H1 (cell line): ENCODE measurements at regions not wholly inside any gene's neighbourhood (a gene's known extent, or its start where the extent isn't known, plus 50 kb on each side); places are given as distances from the start of the nearest gene placed in this dataset.

Experiments
- CTCF ChIA-PET: fragments of 300-600 bp; sonication (Branson Sonifier 250); formaldehyde crosslinking; loops from one replicate; lab custom pipeline; 2021; ENCODE audit not compliant: partially characterized antibody; lab: Charles Lee
- POLR2A ChIA-PET: fragments of 300-600 bp; sonication (Branson Sonifier 250); formaldehyde crosslinking; loops from one replicate; lab custom pipeline; 2021; ENCODE audit warnings: inconsistent platforms; ENCODE audit not compliant: partially characterized antibody; lab: Charles Lee
- DNase-seq, 2 experiments: peaks; one replicate each; pipeline versions ENCODE4 v3.0.0 to v3.0.0-alpha.2; 2010 to 2022; ENCODE audit warnings: low spot score in 2 of 2, low read depth in 1 of 2, mixed read lengths in 1 of 2
- FAIRE-seq: peaks from 2 replicates; lab custom pipeline; 2011; peaks lifted over from hg19 to GRCh38; lab: Jason Lieb, UNC
- H2AFZ ChIP-seq: 2 replicates; pipeline ENCODE4 v1.8.1; 2012; ENCODE audit warnings: low read length, inconsistent platforms
- H2AK5ac ChIP-seq: 2 replicates; pipeline ENCODE4 v1.6.1; 2013; ENCODE audit warnings: low read depth, low read length
- H2BK120ac ChIP-seq: replicated peaks from 2 replicates; pipeline ENCODE3; 2013; ENCODE audit warnings: low read depth, low read length, inconsistent platforms
- H2BK12ac ChIP-seq: 2 replicates; pipeline ENCODE4 v1.6.1; 2013; ENCODE audit warnings: low read depth, low read length
- H2BK15ac ChIP-seq: 2 replicates; pipeline ENCODE4 v1.6.1; 2013; ENCODE audit warnings: low read length
- H2BK20ac ChIP-seq: 2 replicates; pipeline ENCODE4 v1.6.1; 2013; ENCODE audit warnings: low read length
- H2BK5ac ChIP-seq: 2 replicates; pipeline ENCODE4 v1.6.1; 2013; ENCODE audit warnings: low read depth, low read length
- H3K14ac ChIP-seq: 2 replicates; pipeline ENCODE4 v1.6.1; 2013; ENCODE audit warnings: inconsistent platforms; ENCODE audit not compliant: insufficient read length
- H3K18ac ChIP-seq: 2 replicates; pipeline ENCODE4 v1.6.1; 2013; ENCODE audit warnings: low read length; ENCODE audit errors: extremely low read depth
- H3K23ac ChIP-seq: 2 replicates; pipeline ENCODE4 v1.6.1; 2013; ENCODE audit warnings: inconsistent platforms; ENCODE audit not compliant: insufficient read length
- H3K23me2 ChIP-seq: 2 replicates; pipeline ENCODE4 v1.6.1; 2013; ENCODE audit warnings: low read depth, low read length
- H3K27ac ChIP-seq: 2 replicates; pipeline ENCODE4 v1.6.1; 2011; ENCODE audit warnings: low read depth, low read length, inconsistent platforms
- H3K27me3 ChIP-seq, 4 experiments: replicated peaks in 1 of 4; 1 replicate in 1 of 4; 2 replicates in 3 of 4; pipeline versions ENCODE4 v1.6.1 to v1.8.1; 2011 to 2013; ENCODE audit warnings: low read length in 3 of 4, mild to moderate bottlenecking in 3 of 4, inconsistent platforms in 2 of 4, mixed read lengths in 2 of 4, moderate library complexity in 1 of 4; ENCODE audit not compliant: control insufficient read depth in 3 of 4, insufficient read depth in 3 of 4; ENCODE audit errors: extremely low read depth in 1 of 4
- H3K36me3 ChIP-seq, 4 experiments: 2 replicates each; pipeline versions ENCODE4 v1.6.1 to v1.8.1; 2011 to 2013; ENCODE audit warnings: mild to moderate bottlenecking in 4 of 4, low read length in 3 of 4, moderate library complexity in 2 of 4, control low read depth in 1 of 4, inconsistent platforms in 1 of 4; ENCODE audit not compliant: insufficient read depth in 4 of 4, control insufficient read depth in 2 of 4
- H3K4ac ChIP-seq: replicated peaks from 2 replicates; pipeline ENCODE3; 2013; ENCODE audit warnings: low read length, low read depth, mixed read lengths, inconsistent platforms; ENCODE audit not compliant: insufficient read length
- H3K4me1 ChIP-seq, 4 experiments: replicated peaks in 1 of 4; 1 replicate in 1 of 4; 2 replicates in 3 of 4; pipeline versions ENCODE4 v1.6.1 to v1.8.1; 2011 to 2013; ENCODE audit warnings: low read length in 3 of 4, inconsistent platforms in 2 of 4, mixed read lengths in 1 of 4; ENCODE audit not compliant: insufficient read depth in 4 of 4, control insufficient read depth in 3 of 4
- H3K4me2 ChIP-seq, 2 experiments: 2 replicates each; pipeline versions ENCODE4 v1.6.1 to v1.8.1; 2011 to 2013; ENCODE audit warnings: low read depth in 2 of 2, low read length in 2 of 2, control low read depth in 1 of 2, inconsistent platforms in 1 of 2, mild to moderate bottlenecking in 1 of 2; ENCODE audit not compliant: insufficient read depth in 1 of 2
- H3K4me3 ChIP-seq, 4 experiments: fragments of 200-600, 300-600 bp in 1 of 4; sonication (generic), shearing (Covaris generic), sonication (Bioruptor Twin) in 1 of 4; 2 replicates each; pipeline versions ENCODE4 v1.5.1 to v1.8.1; 2011 to 2016; ENCODE audit warnings: low read length in 4 of 4, low read depth in 3 of 4, control low read depth in 2 of 4, inconsistent platforms in 2 of 4, mild to moderate bottlenecking in 2 of 4, mixed read lengths in 1 of 4, moderate library complexity in 1 of 4; ENCODE audit not compliant: insufficient read depth in 2 of 4; ENCODE audit errors: extremely low read depth in 1 of 4
- H3K56ac ChIP-seq: replicated peaks from 2 replicates; pipeline ENCODE3; 2013; ENCODE audit warnings: low read depth, mild to moderate bottlenecking, mixed read lengths, low read length, inconsistent platforms; ENCODE audit not compliant: insufficient read length
- H3K79me1 ChIP-seq: 2 replicates; pipeline ENCODE4 v1.6.1; 2013; ENCODE audit warnings: low read depth, low read length, control low read depth
- H3K79me2 ChIP-seq, 2 experiments: 2 replicates each; pipeline versions ENCODE4 v1.6.1 to v1.8.1; 2012 to 2013; ENCODE audit warnings: low read length in 2 of 2, mild to moderate bottlenecking in 2 of 2, inconsistent platforms in 1 of 2; ENCODE audit not compliant: insufficient read depth in 2 of 2, control insufficient read depth in 1 of 2
- H3K9ac ChIP-seq, 4 experiments: replicated peaks in 1 of 4; 1 replicate in 1 of 4; 2 replicates in 3 of 4; pipeline versions ENCODE4 v1.6.1 to v1.8.1; 2011 to 2013; ENCODE audit warnings: low read depth in 3 of 4, low read length in 3 of 4, control low read depth in 2 of 4, mild to moderate bottlenecking in 2 of 4, moderate library complexity in 2 of 4, inconsistent platforms in 1 of 4; ENCODE audit errors: extremely low read depth in 1 of 4
- H3K9me3 ChIP-seq, 2 experiments: 2 replicates each; pipeline versions ENCODE4 v1.6.1 to v1.8.1; 2012 to 2013; ENCODE audit warnings: mild to moderate bottlenecking in 2 of 2, moderate library complexity in 2 of 2, control low read depth in 1 of 2, inconsistent platforms in 1 of 2, low read depth in 1 of 2, low read length in 1 of 2, mixed read lengths in 1 of 2; ENCODE audit not compliant: insufficient read depth in 2 of 2
- H4K20me1 ChIP-seq, 2 experiments: replicated peaks in 1 of 2; 2 replicates each; pipeline versions ENCODE3 to v1.8.1; 2011 to 2013; ENCODE audit warnings: inconsistent platforms in 2 of 2, low read length in 2 of 2, mild to moderate bottlenecking in 1 of 2; ENCODE audit not compliant: insufficient read depth in 2 of 2, control insufficient read depth in 1 of 2
- H4K5ac ChIP-seq: 2 replicates; pipeline ENCODE4 v1.6.1; 2013; ENCODE audit warnings: low read length, low read depth, mixed read lengths, inconsistent platforms; ENCODE audit not compliant: insufficient read length
- H4K8ac ChIP-seq: 2 replicates; pipeline ENCODE4 v1.8.0; 2013; ENCODE audit warnings: mild to moderate bottlenecking, moderate library complexity, low read length, inconsistent platforms; ENCODE audit not compliant: insufficient read depth; ENCODE audit errors: extremely low read depth
- H4K91ac ChIP-seq: replicated peaks from 2 replicates; pipeline ENCODE3; 2013; ENCODE audit warnings: low read length, mixed read lengths, inconsistent platforms; ENCODE audit not compliant: insufficient read length
- ASH2L ChIP-seq: fragments of 200-600, 300-600 bp; sonication (generic); IDR thresholded peaks from one replicate; pipeline ENCODE4 v1.7.1; 2017; ENCODE audit warnings: low read length
- CBX5 ChIP-seq: fragments of 300-800, 300-1000 bp; sonication (generic); IDR thresholded peaks from 2 replicates; pipeline ENCODE4 v1.7.1; 2016; ENCODE audit warnings: antibody characterized with exemption, low read length, low read depth
- CTCF ChIP-seq, 3 experiments: IDR thresholded peaks; 1 replicate in 2 of 3; 2 replicates in 1 of 3; pipeline versions ENCODE4 v1.5.1 to v1.6.1; 2011; ENCODE audit warnings: low read length in 3 of 3, mild to moderate bottlenecking in 3 of 3, inconsistent platforms in 2 of 3, low read depth in 1 of 3, moderate library complexity in 1 of 3; ENCODE audit not compliant: insufficient read depth in 1 of 3; ENCODE audit errors: control extremely low read depth in 1 of 3
- E2F6 ChIP-seq: IDR thresholded peaks from 2 replicates; pipeline ENCODE4 v1.6.1; 2012; ENCODE audit warnings: inconsistent platforms
- HDAC6 ChIP-seq: IDR thresholded peaks from one replicate; pipeline ENCODE4 v1.7.1; 2012; ENCODE audit warnings: low read depth, mild to moderate bottlenecking, inconsistent platforms, low read length, moderate library complexity
- KDM5A ChIP-seq: fragments of 200-600 bp; IDR thresholded peaks from 2 replicates; pipeline ENCODE4 v1.7.1; 2012; ENCODE audit warnings: mild to moderate bottlenecking, low read length, inconsistent platforms, mixed read lengths
- MAFK ChIP-seq: IDR thresholded peaks from 2 replicates; pipeline ENCODE4 v1.6.1; 2012; ENCODE audit warnings: low read depth, mild to moderate bottlenecking, improper control_type of control experiment, low read length
- NRF1 ChIP-seq: IDR thresholded peaks from 2 replicates; pipeline ENCODE4 v1.6.1; 2011; ENCODE audit warnings: mild to moderate bottlenecking, low read depth, low read length, improper control_type of control experiment
- SAP30 ChIP-seq: fragments of 300-600 bp; sonication (generic); IDR thresholded peaks from 2 replicates; pipeline ENCODE4 v1.7.1; 2012; ENCODE audit warnings: low read length, moderate library complexity, mild to moderate bottlenecking, inconsistent platforms; ENCODE audit not compliant: insufficient read depth, insufficient replicate concordance
- SIX5 ChIP-seq: IDR thresholded peaks from 2 replicates; pipeline ENCODE4 v1.6.1; 2011; ENCODE audit warnings: mild to moderate bottlenecking, low read depth, low read length
- SP1 ChIP-seq: IDR thresholded peaks from 2 replicates; pipeline ENCODE4 v1.6.1; 2011; ENCODE audit warnings: low read depth, low read length
- SRF ChIP-seq: IDR thresholded peaks from 2 replicates; pipeline ENCODE4 v1.6.1; 2011; ENCODE audit warnings: mild to moderate bottlenecking, low read depth, low read length, moderate library complexity
- TBP ChIP-seq: IDR thresholded peaks from 2 replicates; pipeline ENCODE4 v1.6.1; 2011; ENCODE audit warnings: low read depth, low read length, improper control_type of control experiment
- WGBS, 2 experiments: shearing (Covaris generic) in 1 of 2; methylation state at CpG; one replicate each; pipeline versions ENCODE4 v1.1.6 to v1.1.7; 2013 to 2015; ENCODE audit warnings: low lambda C conversion rate in 2 of 2, mixed read lengths in 2 of 2, inconsistent platforms in 1 of 2, low coverage in 1 of 2, missing lambda C conversion rate in 1 of 2; ENCODE audit not compliant: insufficient replicate concordance in 2 of 2, insufficient coverage in 1 of 2, insufficient read length in 1 of 2; ENCODE audit errors: extremely low coverage in 1 of 2, missing lambda C conversion rate in 1 of 2; 5-methylcytosine and 5-hydroxymethylcytosine counted together

- no peak overlapping the region for H3K23ac ChIP-seq
- POLR2A ChIA-PET = no interaction called here
- TF ChIP-seq SIX5 (no peak), SAP30 (no peak), KDM5A (no peak), TBP (no peak), NRF1 (no peak), HDAC6 (no peak), E2F6 (no peak), ASH2L (no peak), CBX5 (no peak), MAFK (no peak), CTCF (IDR thresholded peaks at IDR 0.05; ENCODE audit: control extremely low read depth in 1 of 3, insufficient read depth in 1 of 3, low read depth in 1 of 3, low read length in 3 of 3) (no peak), SRF (no peak), SP1 (no peak)
Measured at GRCh38 chr16:51881731-51882130, 665.2 kb downstream of the TOX3 start.

More at GRCh38 chr16:51881731-51882130, 665.2 kb downstream of the TOX3 start:
- Histone ChIP-seq H2BK5ac (no peak overlapping the region), H3K4me1 (peaks cover 0 to 4% (median 3%) of the 10 kb centered on the region in 4 experiments; a peak in 2 of 7 replicates), H4K8ac (no peak overlapping the region), H2AK5ac (no peak overlapping the region), H4K20me1 (no peaks in the 10 kb centered on the region), H3K79me1 (no peaks in the 10 kb centered on the region), H3K79me2 (no peaks in the 10 kb centered on the region), H3K4ac (no peak overlapping the region), H2AFZ (no peak overlapping the region), H2BK15ac (no peak overlapping the region), H4K91ac (no peak overlapping the region), H3K27ac (no peak overlapping the region), H3K9ac (no peak overlapping the region), H3K27me3 (no peaks in the 10 kb centered on the region), H3K4me3 (no peak overlapping the region), H2BK20ac (no peak overlapping the region), H3K23me2 (no peaks in the 10 kb centered on the region), H4K5ac (no peak overlapping the region), H3K18ac (no peak overlapping the region), H2BK120ac (no peak overlapping the region), H3K14ac (no peak overlapping the region), H3K9me3 (no peaks in the 10 kb centered on the region), H3K36me3 (no peaks in the 10 kb centered on the region), H3K4me2 (no peak overlapping the region), H2BK12ac (no peak overlapping the region), H3K56ac (no peak overlapping the region)
- FAIRE-seq = no peak
- CTCF ChIA-PET = interaction anchor here (1.5 kb wide), 1 partner anchor 24 kb away, joined by 5 read pairs; no protein-coding TSS in a partner anchor
- DNase-seq = no peak
- 92% methylated on average over 3 of the region's 3 CpGs; no CpG with 5 or more reads in 1 of the 2 experiments for WGBS, 2 experiments
